HepG2 (cell line): ENCODE measurements at regions not wholly inside any gene's neighbourhood (a gene's known extent, or its start where the extent isn't known, plus 50 kb on each side); places are given as distances from the start of the nearest gene placed in this dataset.

Experiments used
- ATAC-seq: fragments of 200-7000 bp; cut with Tn5 transposase; 3 replicates; pipeline ENCODE4 v1.9.1; 2020; ENCODE audit warnings: mild to moderate bottlenecking, moderate library complexity
- BruUV-seq: library from RNA; stranded (reverse); fragments of 400-500 nt; replicated peaks from 2 replicates; lab custom pipeline; 2021; lab: Mats Ljungman, UMichigan
- CTCF ChIA-PET: fragments of 300-600 bp; formaldehyde crosslinking; extraction: SDS; loops from one replicate; lab custom pipeline; 2021; ENCODE audit warnings: low total read pairs, inconsistent platforms, low intra/inter-chr PET ratio; lab: Yijun Ruan, JAX
- POLR2A ChIA-PET: fragments of 350-600 bp; sonication (Branson Sonifier 250); formaldehyde crosslinking; loops from one replicate; lab custom pipeline; 2020; ENCODE audit warnings: antibody characterized with exemption, inconsistent platforms; lab: Yijun Ruan, JAX
- DNase-seq: peaks from one replicate; pipeline ENCODE4 v3.0.0-alpha.2; 2015; ENCODE audit warnings: low spot score
- FAIRE-seq: peaks from 3 replicates; lab custom pipeline; 2011; peaks lifted over from hg19 to GRCh38; lab: Jason Lieb, UNC
- H2AFZ ChIP-seq: one replicate; pipeline ENCODE4 v1.6.1; 2011; ENCODE audit warnings: low read length, inconsistent platforms
- H3K27ac ChIP-seq: fragments of 300-600 bp; 3 replicates; pipeline ENCODE4 v1.8.0; 2011; ENCODE audit warnings: mixed run types, mild to moderate bottlenecking, mixed read lengths, low read length, inconsistent platforms; ENCODE audit not compliant: insufficient read depth; ENCODE audit errors: extremely low read length
- H3K27me3 ChIP-seq, 2 experiments: fragments of 200-600 bp in 1 of 2; 2 replicates in 1 of 2; 3 replicates in 1 of 2; pipeline versions ENCODE4 v1.6.0 to v1.8.0; 2011; ENCODE audit warnings: low read length in 2 of 2, mild to moderate bottlenecking in 2 of 2, moderate library complexity in 2 of 2, inconsistent platforms in 1 of 2; ENCODE audit not compliant: insufficient read depth in 2 of 2, control insufficient read depth in 1 of 2
- H3K36me3 ChIP-seq, 2 experiments: fragments of 200-600 bp in 1 of 2; replicated peaks in 1 of 2; 2 replicates in 1 of 2; 3 replicates in 1 of 2; pipeline versions ENCODE4 v1.5.1 to v1.8.0; 2011; ENCODE audit warnings: low read length in 2 of 2, inconsistent platforms in 1 of 2; ENCODE audit not compliant: insufficient read depth in 2 of 2, control insufficient read depth in 1 of 2
- H3K4me1 ChIP-seq: 2 replicates; pipeline ENCODE4 v1.5.1; 2012; ENCODE audit warnings: low read length, inconsistent platforms; ENCODE audit not compliant: insufficient read depth
- H3K4me2 ChIP-seq: 2 replicates; pipeline ENCODE4 v1.6.0; 2011; ENCODE audit warnings: low read depth, low read length, inconsistent platforms
- H3K4me3 ChIP-seq, 3 experiments: fragments of 200-600 bp in 1 of 3; sonication (generic), shearing (Covaris generic) in 1 of 3; replicated peaks in 1 of 3; 2 replicates each; pipeline ENCODE4 v1.5.1; 2011 to 2016; ENCODE audit warnings: low read length in 3 of 3, inconsistent platforms in 2 of 3, low read depth in 2 of 3, mild to moderate bottlenecking in 2 of 3, control low read depth in 1 of 3, mixed read lengths in 1 of 3; ENCODE audit not compliant: insufficient read depth in 1 of 3
- H3K79me2 ChIP-seq: one replicate; pipeline ENCODE4 v1.6.1; 2011; ENCODE audit warnings: low read length, inconsistent platforms; ENCODE audit not compliant: insufficient read depth
- H3K9ac ChIP-seq: 2 replicates; pipeline ENCODE4 v1.6.0; 2011; ENCODE audit warnings: mild to moderate bottlenecking, low read depth, low read length, inconsistent platforms; ENCODE audit not compliant: insufficient read depth
- H3K9me3 ChIP-seq: 2 replicates; pipeline ENCODE4 v1.5.1; 2012; ENCODE audit warnings: mild to moderate bottlenecking, low read length
- H4K20me1 ChIP-seq: 2 replicates; pipeline ENCODE4 v1.6.0; 2011; ENCODE audit warnings: inconsistent platforms, mild to moderate bottlenecking, low read length, moderate library complexity; ENCODE audit not compliant: insufficient read depth
- ATF7 ChIP-seq, 2 experiments: fragments of 450-650 bp in 1 of 2; sonication (generic) in 1 of 2; formaldehyde crosslinking in 1 of 2; IDR thresholded peaks; 2 replicates each; pipeline versions ENCODE4 v1.4.0 to v1.6.1; 2016 to 2020; ENCODE audit warnings: antibody characterized with exemption in 1 of 2, mild to moderate bottlenecking in 1 of 2, missing genetic modification reagents in 1 of 2
- HOXA3 ChIP-seq: sonication (generic); formaldehyde crosslinking; IDR thresholded peaks from 2 replicates; pipeline ENCODE4 v1.5.0; 2020; ENCODE audit warnings: missing genetic modification reagents
- SKI ChIP-seq: fragments of 450-650 bp; IDR thresholded peaks from one replicate; pipeline ENCODE4 v1.6.1; 2018; ENCODE audit warnings: mild to moderate bottlenecking; ENCODE audit not compliant: partially characterized antibody
- U2AF2 ChIP-seq: fragments of 200-400 bp; formaldehyde crosslinking; IDR thresholded peaks from 2 replicates; pipeline ENCODE4 v1.6.1; 2017; ENCODE audit warnings: low read depth, mild to moderate bottlenecking, low read length
- ZMYM4 ChIP-seq: sonication (generic); formaldehyde crosslinking; IDR thresholded peaks from 2 replicates; pipeline ENCODE4 v1.8.1; 2023; ENCODE audit warnings: mild to moderate bottlenecking, missing genetic modification reagents
- ZNF605 ChIP-seq: sonication (generic); formaldehyde crosslinking; IDR thresholded peaks from 2 replicates; pipeline ENCODE4 v1.8.0; 2022; ENCODE audit warnings: mild to moderate bottlenecking, missing genetic modification reagents
- WGBS: methylation state at CpG from one replicate; pipeline ENCODE4 v1.1.6; 2017; ENCODE audit warnings: low lambda C conversion rate; 5-methylcytosine and 5-hydroxymethylcytosine counted together
- in situ Hi-C: cut with HindIII; loops from 2 replicates; pipeline ENCODE4 v1.10.0; 2017; ENCODE audit warnings: low pct_unique_long_range_greater_than_20kb; ENCODE audit not compliant: extremely low pct_ligation_motif_present
- intact Hi-C: fragments of 100-400 bp; cut with micrococcal nuclease; formaldehyde crosslinking; loops from one replicate; pipeline ENCODE4 v1.10.0; 2022; ENCODE audit not compliant: unreplicated experiment

DNA sequence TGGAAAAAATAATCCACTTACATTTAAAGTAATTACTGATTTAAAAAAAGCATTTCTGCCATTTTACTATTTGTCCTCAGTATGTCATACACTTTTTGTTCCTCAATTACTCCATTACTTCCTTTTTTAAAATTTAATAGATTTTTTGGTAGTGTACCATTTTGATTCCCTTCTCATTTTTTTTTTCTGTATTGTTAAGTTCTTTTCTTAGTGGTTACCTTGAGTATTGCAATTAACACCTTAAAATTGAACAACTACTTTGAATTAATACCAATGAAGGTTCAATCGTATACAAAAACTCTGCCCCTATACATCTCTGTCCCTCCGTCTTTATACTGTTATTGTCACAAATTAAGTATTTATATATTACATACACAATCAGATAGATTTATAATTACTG lies 240.6 kb upstream of the LMCD1 start:
- no TSS peak for BruUV-seq
- no peak for ATAC-seq
- in situ Hi-C loops = no loop called here

DNA sequence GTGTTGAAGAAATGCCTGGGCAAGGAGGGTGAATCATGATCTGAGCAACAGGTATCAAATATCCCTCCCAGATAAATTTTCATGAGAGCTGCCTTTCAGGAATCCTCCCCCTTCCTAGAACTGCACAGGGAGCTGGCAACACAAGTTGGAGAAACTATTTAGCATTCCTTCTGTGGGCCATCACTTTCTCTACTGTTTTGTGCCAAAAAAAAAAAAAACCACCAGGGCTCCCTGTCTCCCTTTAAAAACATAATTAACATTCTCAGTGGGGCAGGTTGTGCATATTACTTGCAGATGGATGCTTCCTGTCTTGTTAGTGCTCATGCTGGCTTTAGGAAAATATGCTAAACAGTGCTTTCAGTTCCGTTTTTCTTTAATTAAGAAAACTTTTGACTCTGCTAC lies 234.9 kb upstream of the LMCD1 start:
- no peaks in the 10 kb centered on the region for H3K27me3 ChIP-seq
- H3K36me3 ChIP-seq = no peaks in the 10 kb centered on the region
- DNase-seq (no peak), FAIRE-seq (no peak), ATAC-seq (no peak)
- H4K20me1 ChIP-seq = no peaks in the 10 kb centered on the region
- H2AFZ ChIP-seq = no peak overlapping the region
- H3K4me1 ChIP-seq = no peaks in the 10 kb centered on the region
- no peak overlapping the region for H3K9ac ChIP-seq
- in situ Hi-C loops (no loop called here), intact Hi-C loops (no loop called here)
- no TSS peak for BruUV-seq
- ChIA-PET CTCF (no interaction called here), POLR2A (no interaction called here)
- 16% methylated on average over 1 of the region's 1 CpG for WGBS
- no peak overlapping the region for H3K4me2 ChIP-seq
- no peaks in the 10 kb centered on the region for H3K79me2 ChIP-seq
- no peaks in the 10 kb centered on the region for H3K9me3 ChIP-seq
- H3K27ac ChIP-seq = no peak overlapping the region
- no peak overlapping the region for H3K4me3 ChIP-seq
- TF ChIP-seq ZMYM4 = no peak
- no peak for TF ChIP-seq ZNF605 (CRISPR knock-in tag)
- no peak for TF ChIP-seq HOXA3 (CRISPR knock-in tag)
- TF ChIP-seq SKI = no peak

More for the DNA sequence above, 240.6 kb upstream of the LMCD1 start:
- DNase-seq (no peak), FAIRE-seq (no peak)
- no peaks in the 10 kb centered on the region for H3K79me2 ChIP-seq
- POLR2A ChIA-PET = no interaction called here
- no peaks in the 10 kb centered on the region for H4K20me1 ChIP-seq
- WGBS = 25% methylated on average over 2 of the region's 2 CpGs
- H3K9ac ChIP-seq = no peak overlapping the region
- no peak overlapping the region for H2AFZ ChIP-seq
- H3K4me2 ChIP-seq = no peak overlapping the region
- H3K36me3 ChIP-seq = no peaks in the 10 kb centered on the region
- H3K4me1 ChIP-seq = no peaks in the 10 kb centered on the region
- no peaks in the 10 kb centered on the region for H3K9me3 ChIP-seq
- no peaks in the 10 kb centered on the region for H3K27me3 ChIP-seq
- no peak overlapping the region for H3K4me3 ChIP-seq
- TF ChIP-seq ATF7 (IDR thresholded peaks at IDR 0.05) = no peak
- TF ChIP-seq ATF7 (CRISPR knock-in tag; IDR thresholded peaks at IDR 0.05) = no peak
- no peak for TF ChIP-seq U2AF2
- CTCF ChIA-PET = no interaction called here
- H3K27ac ChIP-seq = no peak overlapping the region
- intact Hi-C loops = no loop called here
